ENCODE measurements at regions not wholly inside any gene's neighbourhood (a gene's known extent, or its start where the extent isn't known, plus 50 kb on each side); places are given as distances from the start of the nearest gene placed in this dataset.
"Not testable (repeated sequence)": the region's sequence is repeated elsewhere in the genome, so short reads cannot be mapped to it uniquely, and the experiment has no call there.

GRCh38 chr18:10164271-10165071 lies 250.7 kb downstream of the VAPA start:
- DNase-seq (ENCODE audit: insufficient read length, low spot score) (no peak), FAIRE-seq (no peak)
- TF ChIP-seq, protein P1, sequence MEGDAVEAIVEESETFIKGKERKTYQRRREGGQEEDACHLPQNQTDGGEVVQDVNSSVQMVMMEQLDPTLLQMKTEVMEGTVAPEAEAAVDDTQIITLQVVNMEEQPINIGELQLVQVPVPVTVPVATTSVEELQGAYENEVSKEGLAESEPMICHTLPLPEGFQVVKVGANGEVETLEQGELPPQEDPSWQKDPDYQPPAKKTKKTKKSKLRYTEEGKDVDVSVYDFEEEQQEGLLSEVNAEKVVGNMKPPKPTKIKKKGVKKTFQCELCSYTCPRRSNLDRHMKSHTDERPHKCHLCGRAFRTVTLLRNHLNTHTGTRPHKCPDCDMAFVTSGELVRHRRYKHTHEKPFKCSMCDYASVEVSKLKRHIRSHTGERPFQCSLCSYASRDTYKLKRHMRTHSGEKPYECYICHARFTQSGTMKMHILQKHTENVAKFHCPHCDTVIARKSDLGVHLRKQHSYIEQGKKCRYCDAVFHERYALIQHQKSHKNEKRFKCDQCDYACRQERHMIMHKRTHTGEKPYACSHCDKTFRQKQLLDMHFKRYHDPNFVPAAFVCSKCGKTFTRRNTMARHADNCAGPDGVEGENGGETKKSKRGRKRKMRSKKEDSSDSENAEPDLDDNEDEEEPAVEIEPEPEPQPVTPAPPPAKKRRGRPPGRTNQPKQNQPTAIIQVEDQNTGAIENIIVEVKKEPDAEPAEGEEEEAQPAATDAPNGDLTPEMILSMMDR (IDR thresholded peaks at IDR 0.05; ENCODE audit: insufficient read depth, missing control alignments): no peak

- DNase-seq (ENCODE audit: insufficient read length, low spot score) (no peak), FAIRE-seq (no peak)
- TF ChIP-seq, protein P1 (IDR thresholded peaks at IDR 0.05; ENCODE audit: insufficient read depth, missing control alignments): no peak
Measured at GRCh38 chr18:10166164-10166807, 252.5 kb downstream of the VAPA start.

- DNase-seq (ENCODE audit: insufficient read length, low spot score) (no peak), FAIRE-seq (no peak)
- TF ChIP-seq, protein P1 (IDR thresholded peaks at IDR 0.05; ENCODE audit: insufficient read depth, missing control alignments): no peak
Measured at GRCh38 chr18:10167759-10168158, 253.9 kb downstream of the VAPA start.

GRCh38 chr18:10168477-10168876 lies 254.7 kb downstream of the VAPA start:
- TF ChIP-seq, protein P1 (IDR thresholded peaks at IDR 0.05; ENCODE audit: insufficient read depth, missing control alignments): no peak

GRCh38 chr18:10169064-10169562 lies 255.3 kb downstream of the VAPA start:
- DNase-seq (ENCODE audit: insufficient read length, low spot score) (no peak), FAIRE-seq (no peak)
- TF ChIP-seq, protein P1 (IDR thresholded peaks at IDR 0.05; ENCODE audit: insufficient read depth, missing control alignments): no peak

More at GRCh38 chr18:10168477-10168876, 254.7 kb downstream of the VAPA start:
- DNase-seq (ENCODE audit: insufficient read length, low spot score) (no peak), FAIRE-seq (no peak)

- FAIRE-seq: no peak
- TF ChIP-seq, protein P1 (IDR thresholded peaks at IDR 0.05; ENCODE audit: insufficient read depth, missing control alignments): no peak
- no peak for DNase-seq (ENCODE audit: insufficient read length, low spot score)
Measured at GRCh38 chr18:10169814-10170213, 256.0 kb downstream of the VAPA start.

GRCh38 chr18:10170375-10170774 lies 256.6 kb downstream of the VAPA start:
- TF ChIP-seq, protein P1 (IDR thresholded peaks at IDR 0.05; ENCODE audit: insufficient read depth, missing control alignments): no peak
- FAIRE-seq: no peak
- no peak for DNase-seq (ENCODE audit: insufficient read length, low spot score)

- not testable (repeated sequence) for FAIRE-seq; DNase-seq (ENCODE audit: insufficient read length, low spot score)
Measured at GRCh38 chr18:10175333-10175732, 261.5 kb downstream of the VAPA start.

GRCh38 chr18:10179326-10179725 lies 265.5 kb downstream of the VAPA start:
- not testable (repeated sequence) for DNase-seq (ENCODE audit: insufficient read length, low spot score); FAIRE-seq

All from D721Med (cell line).